Non-pigmented ciliary epithelial cell (primary cell): ENCODE measurements at regions not wholly inside any gene's neighbourhood (a gene's known extent, or its start where the extent isn't known, plus 50 kb on each side); places are given as distances from the start of the nearest gene placed in this dataset.

Experiments used
- DNase-seq: peaks from one replicate; pipeline ENCODE4 v3.0.0-alpha.2; 2010; ENCODE audit warnings: low read depth

DNA sequence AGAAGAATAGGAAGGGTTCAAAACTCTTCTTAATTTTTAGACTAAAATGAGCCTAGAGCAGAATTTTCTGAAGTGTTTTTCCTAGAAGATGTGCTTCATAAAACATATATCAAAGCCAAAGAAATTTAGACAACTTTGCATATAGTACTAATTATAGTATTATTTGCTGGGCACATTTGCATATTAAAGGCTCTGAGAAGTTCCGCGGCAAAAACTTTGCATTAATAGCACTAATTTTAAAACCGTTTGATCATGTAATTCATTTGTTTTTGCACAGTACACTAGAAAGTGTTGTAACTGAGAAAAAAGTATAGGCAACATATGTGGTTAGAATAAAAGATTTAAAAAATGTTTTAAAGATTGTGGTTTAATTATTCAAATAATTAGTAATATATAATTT is 412.0 kb upstream of the NR2F2 start:
- DNase-seq, result no peak

DNA sequence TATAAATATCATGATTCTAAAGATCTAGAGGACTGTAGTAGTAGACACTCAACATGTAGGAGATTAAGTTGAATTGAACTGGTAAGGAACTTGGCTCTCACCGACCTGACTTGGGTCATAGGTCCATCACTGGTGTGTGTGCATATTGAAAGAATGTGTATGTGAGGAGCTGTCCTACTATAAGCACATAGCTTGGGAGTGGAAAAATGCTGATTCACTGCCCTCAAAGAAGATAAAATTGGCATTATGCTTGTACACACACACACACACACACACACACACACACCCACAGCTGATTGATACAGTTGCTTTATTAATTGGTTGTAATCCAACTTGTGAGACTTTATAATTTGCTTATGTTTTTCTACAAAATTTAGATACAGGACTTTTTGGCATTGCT is 411.0 kb upstream of the NR2F2 start:
- no peak for DNase-seq

DNA sequence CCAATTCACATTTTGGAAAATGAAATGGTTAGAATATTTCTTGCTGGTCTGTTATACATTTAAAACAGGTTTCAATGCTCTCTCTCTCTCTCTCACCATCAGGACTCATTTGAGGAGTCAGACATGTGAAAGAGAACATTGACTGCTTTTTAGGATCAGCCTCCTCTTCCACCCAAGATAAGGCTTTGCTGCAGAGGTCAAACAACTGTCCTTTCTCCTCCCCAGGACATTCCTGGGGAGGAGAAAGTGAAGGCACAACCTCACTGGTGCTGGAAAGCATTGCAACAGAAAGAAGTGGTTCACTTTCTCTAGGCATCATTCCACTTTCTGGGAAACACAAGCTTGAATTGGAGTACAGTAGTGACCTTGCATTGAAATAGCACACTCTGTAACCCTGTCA is 409.1 kb upstream of the NR2F2 start:
- DNase-seq, result no peak

DNA sequence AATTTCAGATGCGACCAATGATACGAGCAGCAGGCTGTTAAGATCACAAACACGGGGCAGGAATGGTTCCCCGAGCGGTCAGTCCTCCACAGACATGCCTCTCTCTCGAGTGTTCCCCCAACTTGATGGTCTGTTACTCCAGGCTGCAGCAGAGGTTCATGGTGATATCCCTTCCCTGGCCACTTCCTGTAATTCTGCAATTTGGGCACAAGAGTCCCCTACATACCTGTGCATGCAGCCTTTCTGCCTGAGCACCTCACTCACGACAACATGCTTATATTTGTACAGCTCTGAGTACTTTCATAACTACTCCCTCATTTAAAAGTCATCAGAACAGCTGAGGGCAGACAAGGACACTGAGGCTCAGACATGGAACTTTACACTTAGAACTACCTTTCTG is 408.1 kb upstream of the NR2F2 start:
- DNase-seq, result no peak

DNA sequence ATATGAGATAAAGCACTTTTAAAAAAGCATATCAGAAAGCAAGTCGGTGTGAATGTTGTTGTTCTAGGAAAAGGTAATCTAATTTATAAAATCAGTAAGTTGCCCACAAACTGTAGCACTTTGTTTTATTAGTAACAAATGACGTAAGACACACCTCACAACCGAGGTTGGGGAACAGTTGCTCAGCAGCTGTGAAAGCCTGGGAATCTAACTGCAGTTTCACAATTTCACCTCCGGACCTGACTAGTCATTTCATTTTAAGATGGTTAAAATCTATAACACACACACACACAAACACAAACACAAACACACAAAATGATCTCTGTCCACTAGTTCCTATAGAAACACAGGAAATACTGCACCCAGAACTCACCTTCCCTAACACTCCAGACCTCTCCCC is 406.7 kb upstream of the NR2F2 start:
- no peak for DNase-seq

DNA sequence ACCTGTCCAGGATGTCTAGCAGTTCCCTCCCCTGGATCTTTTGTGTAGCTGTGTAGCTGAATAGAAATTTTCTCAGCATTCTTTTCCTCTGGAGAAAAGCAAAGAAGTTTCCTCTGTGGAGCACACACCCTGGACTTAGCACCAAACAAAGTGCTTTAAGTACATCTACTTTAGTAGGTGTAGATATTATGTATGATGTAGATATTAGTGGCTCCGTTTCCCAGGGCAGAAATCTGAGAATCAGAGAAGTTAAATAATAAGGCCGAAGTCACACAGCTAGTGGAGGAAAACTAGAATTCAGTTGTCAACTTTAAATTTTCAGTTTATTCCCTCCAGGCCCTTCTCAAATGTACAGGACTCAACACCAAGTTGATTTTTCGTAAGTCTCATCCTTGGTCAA is 401.7 kb upstream of the NR2F2 start:
- no peak for DNase-seq

DNA sequence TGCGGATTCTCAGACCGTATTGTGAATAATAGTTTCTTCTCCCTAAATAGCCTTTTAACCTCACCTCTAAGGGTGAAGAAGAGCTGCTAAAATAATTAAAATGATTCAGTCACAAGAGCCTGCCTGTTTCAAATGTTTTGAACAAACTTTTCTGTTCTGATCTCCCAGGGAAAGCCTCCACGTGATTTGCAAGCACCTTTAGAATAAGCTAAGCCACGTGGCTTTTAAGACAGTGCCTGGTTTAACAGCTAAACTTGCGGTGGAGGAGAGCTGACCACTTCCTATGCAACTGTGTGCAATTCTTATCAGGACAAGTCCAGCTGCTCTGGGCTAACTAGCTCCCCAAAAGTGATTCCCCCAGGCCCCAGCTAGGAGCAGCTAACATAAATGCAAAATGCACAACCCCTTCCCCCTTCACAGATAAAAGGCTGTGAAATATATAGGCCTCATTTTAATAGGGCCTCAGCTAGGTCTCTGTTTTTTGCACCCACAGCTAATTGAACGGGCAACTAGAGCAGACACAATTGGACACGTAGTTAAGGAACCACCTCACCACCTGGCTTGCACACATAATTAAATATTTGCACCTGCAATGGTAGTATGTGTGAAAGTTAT is 401.2 kb upstream of the NR2F2 start:
- DNase-seq, result peak; percentile 15

DNA sequence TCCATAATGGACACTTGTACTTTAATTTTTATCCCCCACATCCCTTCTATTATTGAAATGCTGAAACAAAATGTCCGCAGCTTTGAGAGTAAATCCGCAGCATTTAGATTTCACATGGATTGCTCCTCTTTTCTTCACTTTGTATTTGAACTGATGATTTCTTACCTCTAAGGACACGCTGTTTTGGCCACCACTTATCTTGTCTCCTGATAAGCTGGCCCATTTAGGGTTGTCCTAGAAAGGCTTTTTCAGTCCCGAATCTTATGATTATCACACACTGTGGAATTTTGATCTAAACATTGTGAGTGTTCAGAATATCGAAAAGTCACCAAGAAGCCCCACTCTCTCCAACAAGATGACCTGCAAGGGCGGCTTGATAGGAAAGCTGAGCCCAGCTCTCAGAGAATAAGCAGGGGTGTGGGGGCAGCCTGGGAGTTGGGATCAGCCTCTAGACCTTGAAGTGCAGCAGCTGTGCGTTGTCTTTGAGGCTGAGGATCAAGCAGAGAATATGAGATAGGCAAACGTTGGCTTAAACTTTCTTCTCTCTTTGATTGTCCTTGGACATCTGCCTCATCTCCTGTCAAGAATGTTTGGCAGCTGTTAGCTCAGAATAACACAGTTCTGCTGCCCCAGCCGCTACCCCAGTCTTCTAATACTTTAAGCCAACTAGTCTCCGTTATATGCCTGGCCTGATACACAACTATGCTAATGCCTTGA is 399.7 kb upstream of the NR2F2 start:
- DNase-seq, result no peak

DNA sequence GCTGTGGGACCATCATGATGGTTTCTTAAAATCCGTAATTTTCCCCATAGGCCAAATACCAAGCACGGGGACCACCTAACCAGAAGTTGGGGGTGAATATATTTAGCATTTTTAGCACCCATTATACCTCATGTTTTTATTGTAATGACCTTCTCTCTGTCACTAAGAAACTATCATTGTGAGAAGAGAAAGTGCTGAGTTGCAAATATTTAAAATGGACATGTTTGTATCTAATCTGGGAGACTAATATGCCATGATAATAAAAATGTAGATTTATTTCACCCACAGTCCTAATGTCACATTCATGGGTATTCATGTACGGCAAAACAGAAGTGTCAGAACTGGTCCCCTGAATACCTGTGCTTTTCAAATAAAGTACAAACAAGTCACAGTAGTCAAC is 398.9 kb upstream of the NR2F2 start:
- DNase-seq, result no peak

DNA sequence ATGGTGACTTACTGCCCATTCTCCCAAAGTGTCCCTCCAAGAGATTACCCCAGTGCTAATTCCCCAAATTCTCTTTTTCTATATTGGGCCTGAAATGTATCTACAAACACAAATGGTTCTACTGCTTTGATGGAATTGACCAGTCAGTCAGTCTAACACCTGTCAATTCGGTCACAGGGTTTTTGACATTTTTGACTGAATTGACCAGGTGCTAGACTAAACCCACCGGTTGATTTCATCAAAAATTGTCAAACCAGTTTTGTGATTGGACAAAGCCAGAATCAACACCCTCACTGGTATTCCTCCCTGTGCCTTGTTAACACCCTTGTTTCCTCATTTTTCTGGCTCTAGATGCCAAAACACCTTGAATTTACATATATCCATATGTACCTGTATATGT is 398.4 kb upstream of the NR2F2 start:
- no peak for DNase-seq

DNA sequence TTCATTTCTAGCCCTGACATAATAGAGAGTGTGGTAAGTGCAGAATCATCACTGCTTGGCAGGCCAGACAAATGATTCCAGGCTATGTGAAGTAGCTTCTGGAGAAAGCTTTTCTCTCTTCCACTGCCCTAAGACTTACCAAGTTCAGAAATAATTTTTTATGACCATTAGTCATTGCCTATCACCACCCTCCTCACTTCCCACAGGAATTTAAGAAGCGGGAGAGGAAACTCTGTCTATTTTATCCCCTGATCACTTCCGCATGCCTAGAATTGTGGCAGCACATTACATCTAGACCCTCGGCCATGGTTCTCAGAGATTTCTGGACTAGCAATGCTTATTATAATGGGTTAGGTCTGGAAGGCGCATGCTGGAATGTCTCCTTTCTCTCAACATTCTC is 397.8 kb upstream of the NR2F2 start:
- DNase-seq, result no peak

DNA sequence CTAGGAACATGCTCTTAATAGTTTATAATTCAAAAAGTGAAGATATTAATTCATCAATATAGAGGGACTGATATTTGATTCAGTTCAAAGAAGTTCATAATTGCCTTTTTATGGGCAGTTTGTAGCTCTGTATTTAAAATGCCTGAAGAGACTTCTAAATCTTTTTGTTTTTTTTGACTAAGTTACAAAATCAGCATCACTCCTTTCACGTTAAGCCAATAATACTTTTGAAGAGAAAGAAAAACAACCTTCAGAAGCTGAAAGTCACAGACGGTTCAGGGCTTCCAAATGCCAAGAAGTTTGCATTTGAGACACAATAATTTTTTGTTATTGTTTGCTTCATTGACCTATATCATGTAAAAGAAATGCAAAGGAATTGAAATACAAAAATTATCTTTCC is 394.6 kb upstream of the NR2F2 start:
- no peak for DNase-seq

DNA sequence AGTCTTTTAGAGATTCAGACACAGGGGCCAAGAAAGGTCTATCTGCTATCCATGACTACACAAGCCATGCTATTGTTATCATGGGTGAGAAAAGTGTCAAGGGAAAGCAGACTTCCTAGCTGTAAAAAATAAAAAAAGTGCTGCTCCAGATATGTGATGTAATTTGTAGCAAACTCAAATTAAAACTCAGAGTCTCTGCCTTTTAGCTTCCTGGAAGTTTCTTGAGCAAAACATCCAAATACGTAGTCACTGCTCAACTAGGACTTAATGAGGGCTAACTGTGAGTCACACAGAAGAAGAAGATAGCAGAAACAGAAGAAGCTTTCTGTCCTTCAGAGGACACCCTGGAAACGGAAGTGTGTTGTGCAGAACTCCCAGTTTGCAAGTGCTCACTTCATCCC is 393.4 kb upstream of the NR2F2 start:
- no peak for DNase-seq

DNA sequence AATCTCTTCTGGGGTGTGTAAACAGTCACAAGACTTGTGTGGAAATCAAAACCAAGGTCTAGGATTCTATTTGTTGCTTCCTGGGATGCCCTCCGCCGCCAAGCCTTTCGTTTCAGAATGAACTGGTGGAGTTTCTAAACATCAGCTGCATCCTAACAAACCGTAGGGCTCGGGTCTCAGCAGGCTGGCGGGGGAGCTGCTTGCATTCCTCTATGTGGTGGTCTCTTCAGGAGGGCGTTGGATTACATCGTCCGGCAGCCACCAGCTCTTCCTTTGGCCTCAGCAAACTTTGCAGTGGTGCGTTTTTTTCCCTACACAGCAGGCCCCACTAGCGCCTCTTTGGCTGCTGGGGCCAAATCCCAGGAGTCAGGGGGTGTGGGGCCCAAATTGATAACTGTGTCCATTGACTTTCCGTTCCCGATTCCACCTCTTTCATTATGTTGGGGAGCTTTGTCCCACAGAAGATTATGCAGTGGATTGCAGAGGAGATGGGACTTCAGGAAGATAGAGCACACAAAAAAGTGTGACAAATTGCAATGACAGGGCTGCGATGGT is 390.0 kb upstream of the NR2F2 start:
- no peak for DNase-seq

DNA sequence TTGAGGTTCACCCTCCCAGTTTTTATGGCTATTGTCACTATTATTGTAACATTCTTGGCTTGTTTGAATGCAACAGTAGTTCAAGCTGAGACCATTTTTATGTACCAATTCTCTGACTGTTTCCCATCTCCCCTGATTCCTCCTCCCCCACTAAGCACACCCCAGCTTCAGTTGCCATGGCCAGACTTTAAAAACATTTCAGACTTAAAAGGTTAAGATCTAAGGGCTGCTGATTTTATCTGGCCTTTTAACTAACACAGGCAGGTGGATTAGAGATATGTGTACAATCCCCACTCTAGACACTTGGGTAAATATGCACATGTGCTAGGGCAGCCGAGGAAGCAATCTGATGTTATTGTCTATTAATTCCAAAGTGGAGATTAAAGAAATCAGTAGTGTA is 386.3 kb upstream of the NR2F2 start:
- no peak for DNase-seq

DNA sequence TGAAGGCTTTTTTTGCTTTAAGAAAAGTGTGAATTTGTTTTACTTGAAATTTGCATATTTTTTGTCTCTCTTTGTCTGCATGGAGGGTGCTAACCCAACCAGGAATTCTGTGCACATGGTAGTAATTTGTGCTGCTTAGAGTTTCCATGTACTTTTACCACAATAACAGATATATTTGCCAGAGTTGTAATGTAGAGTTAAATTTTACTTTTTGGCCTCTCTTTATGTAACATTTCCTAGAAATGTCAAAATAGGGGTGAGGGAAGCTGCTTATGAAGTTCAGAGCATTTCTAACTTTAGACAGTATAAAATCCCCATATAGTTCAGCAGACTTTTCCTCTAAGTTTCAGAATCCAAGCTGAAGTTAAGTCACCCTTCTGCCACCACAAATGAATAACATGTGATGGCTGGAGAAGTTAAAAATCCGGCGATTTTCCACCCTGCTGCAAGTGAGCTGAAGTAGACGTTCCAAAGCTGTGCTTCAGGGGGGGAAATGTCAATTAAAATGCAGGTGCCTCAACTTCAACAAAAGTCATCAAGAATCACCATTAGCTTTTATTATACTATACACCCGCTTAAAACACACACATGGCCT is 385.7 kb upstream of the NR2F2 start:
- DNase-seq, result no peak

DNA sequence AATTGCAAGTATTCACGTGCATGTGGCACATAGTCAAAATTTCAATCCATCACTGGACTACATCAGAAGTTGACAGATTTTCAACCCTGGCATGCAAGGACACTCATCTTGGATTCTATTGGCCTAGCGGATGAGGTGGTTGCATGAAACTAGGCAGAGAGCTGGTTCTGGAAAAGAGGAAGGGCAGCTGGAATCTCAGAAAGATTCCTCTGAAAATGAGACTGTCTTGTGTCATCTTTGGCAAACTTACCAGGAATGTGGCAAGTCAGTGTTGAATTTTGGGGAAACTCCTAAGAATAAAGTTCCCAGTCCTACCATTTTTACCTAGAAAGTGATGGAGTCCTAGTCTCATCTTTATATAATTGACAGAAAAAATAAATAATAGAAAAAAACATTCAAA is 384.3 kb upstream of the NR2F2 start:
- DNase-seq, result no peak

DNA sequence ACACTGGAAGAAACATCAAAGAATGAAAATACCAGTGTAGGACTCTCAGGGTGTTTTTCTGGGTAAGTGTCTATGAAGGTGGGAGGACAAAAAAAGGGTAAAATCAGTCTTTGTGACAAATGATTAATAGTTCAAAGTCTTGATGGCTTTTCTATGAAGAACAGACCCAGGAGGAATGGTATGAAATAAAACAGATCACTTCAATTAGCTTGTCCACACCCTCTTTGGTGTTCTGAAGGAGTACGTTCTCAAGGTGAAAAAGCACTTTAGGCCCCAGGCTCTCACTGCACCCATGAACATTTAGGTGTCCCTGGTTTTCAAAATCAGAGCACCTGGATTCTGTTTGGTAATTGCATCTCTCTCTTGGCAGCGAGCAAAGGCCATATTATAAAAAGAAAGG is 383.6 kb upstream of the NR2F2 start:
- DNase-seq, result no peak

DNA sequence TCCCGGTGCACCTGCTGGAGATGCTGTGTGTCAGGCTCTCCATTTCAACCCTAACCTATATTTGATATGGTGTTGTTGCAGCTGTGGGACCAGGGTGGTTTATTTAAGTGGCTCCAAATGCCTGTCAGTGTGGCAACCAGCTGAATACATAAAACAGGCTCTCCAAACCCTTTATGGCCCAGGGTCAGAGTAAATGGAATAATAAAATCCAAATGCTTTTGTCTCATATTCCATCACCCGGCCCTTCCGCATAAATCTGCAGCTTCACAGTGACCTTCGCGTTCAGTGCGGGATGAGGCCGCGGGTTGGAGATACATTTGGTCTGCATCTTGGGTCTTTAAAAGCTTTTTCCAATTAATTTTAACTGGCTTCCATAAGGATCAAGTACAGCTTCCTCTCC is 382.1 kb upstream of the NR2F2 start:
- no peak for DNase-seq

DNA sequence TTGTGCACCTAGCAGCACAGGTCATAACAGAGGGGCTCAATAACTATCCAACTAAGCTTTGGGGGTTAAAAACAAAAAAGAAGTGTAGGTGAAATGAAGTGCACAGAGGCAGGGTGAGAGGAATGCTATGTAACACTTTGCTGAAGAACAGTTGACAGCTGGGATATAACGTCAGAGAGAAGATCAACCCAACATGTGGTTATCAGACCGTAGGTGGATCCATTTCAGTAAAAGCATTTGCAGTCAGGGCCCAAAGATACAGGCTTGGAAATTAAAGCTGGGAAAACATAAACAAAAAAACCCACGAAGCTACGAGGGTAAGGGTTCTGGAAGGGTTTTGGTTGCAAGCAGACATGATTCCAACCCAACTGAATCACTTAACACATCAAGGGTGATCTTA is 377.5 kb upstream of the NR2F2 start:
- DNase-seq, result no peak

DNA sequence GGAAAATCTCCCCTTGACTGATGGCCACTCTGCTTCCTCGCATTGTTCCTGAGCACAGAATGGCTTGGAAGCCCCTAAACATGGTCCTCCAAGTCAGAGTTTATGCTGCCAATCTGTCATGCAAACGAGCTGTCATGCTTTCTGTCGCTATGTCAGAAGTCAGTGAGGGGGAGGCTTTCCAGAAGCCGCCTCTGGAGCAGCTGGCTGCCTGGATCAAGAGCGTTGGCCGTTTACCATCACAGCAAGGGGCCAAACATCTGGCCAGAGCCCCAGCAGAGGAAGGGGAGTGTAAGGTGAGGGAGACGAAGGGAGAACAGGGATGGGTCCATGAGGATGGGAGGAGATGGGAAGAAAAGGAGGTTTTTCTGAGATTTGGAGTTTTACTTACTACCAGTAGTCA is 372.6 kb upstream of the NR2F2 start:
- DNase-seq, result no peak

DNA sequence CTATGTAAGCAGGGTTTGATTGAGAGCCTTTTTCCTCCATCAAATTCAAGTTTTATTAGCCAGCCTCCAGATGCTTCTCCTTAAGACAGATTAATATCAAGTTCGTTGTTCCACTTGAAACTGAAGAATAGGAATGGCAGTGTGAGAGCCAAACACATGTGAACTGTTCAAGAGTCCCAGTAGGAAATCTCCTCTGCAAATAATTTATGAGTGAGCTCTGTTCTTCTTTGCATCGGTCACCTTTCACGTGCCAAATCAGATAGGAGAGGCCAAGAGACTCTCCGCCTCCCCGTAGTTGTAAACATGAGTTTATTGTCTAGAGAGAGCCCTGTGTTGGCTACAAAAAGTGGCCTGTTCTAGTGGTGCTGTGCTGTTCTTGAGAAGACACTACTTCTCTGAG is 372.1 kb upstream of the NR2F2 start:
- DNase-seq, result no peak

DNA sequence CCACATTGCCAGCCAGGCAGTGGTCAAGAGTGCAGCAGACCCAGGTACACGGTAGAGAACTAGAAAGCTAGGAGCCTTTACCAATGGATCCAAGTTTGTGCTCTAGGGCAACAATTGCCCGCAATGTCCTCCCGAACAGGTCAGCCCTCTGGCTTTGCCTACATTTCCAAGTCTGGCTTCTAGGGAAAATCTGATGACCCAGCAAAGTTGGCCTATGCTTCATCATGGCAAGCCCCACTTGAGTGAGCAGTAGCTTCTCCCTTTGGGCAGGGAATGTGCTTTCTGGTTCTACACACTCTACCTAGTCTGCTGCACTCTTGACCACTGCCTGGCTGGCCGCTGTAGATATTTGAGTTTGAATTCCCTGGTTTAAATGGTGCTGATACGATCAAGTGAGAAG is 361.6 kb upstream of the NR2F2 start:
- DNase-seq, result no peak

DNA sequence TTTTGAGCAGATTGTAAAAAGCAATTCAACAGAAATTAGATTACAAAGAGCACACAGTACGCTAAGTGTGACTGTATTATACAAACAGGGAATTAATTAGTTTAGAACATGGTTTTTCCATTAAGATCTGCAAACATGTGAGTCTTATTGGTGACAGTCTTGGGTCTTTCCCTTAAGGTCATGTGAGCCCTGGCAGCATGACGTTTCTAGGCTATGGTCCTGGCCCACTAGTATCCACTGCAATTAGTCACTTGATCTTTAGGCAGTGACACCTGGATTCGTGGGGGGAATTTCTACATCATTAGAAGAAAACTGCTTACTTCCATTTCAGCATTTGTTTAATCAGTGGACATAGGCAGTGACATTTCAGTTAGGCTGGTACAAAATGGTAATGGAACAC is 360.2 kb upstream of the NR2F2 start:
- DNase-seq, result no peak
